ENCODE measurements at regions not wholly inside any gene's neighbourhood (a gene's known extent, or its start where the extent isn't known, plus 50 kb on each side); places are given as distances from the start of the nearest gene placed in this dataset.

DNA sequence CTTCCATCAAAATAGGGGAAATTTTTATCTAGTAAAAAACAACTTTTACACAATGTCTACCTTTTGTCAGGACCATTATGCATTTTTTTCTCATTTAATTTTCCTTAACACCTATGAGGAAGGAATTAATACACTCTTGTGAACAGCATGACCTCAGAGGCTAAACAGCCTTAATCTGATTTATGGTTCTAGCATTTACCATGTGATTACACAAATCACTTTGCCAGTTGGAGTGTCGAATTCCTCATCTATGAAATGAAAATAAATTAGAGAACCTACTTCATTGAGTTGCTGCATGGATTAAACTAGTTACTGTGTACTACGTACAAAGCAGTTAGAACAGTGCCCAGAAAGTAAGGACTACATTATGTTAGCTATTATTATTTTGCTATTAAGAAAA, 187.7 kb upstream of the MPDZ start:
- DNase-seq (ENCODE audit: low read depth): no peak
- in situ Hi-C loops (cut with HindIII; ENCODE audit: low sequenced_read_pairs): no loop called here
- H3K4me3 ChIP-seq (ENCODE audit: low read depth, low read length): no peak overlapping the region
- TF ChIP-seq, protein P1, sequence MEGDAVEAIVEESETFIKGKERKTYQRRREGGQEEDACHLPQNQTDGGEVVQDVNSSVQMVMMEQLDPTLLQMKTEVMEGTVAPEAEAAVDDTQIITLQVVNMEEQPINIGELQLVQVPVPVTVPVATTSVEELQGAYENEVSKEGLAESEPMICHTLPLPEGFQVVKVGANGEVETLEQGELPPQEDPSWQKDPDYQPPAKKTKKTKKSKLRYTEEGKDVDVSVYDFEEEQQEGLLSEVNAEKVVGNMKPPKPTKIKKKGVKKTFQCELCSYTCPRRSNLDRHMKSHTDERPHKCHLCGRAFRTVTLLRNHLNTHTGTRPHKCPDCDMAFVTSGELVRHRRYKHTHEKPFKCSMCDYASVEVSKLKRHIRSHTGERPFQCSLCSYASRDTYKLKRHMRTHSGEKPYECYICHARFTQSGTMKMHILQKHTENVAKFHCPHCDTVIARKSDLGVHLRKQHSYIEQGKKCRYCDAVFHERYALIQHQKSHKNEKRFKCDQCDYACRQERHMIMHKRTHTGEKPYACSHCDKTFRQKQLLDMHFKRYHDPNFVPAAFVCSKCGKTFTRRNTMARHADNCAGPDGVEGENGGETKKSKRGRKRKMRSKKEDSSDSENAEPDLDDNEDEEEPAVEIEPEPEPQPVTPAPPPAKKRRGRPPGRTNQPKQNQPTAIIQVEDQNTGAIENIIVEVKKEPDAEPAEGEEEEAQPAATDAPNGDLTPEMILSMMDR (IDR thresholded peaks at IDR 0.05; ENCODE audit: low read depth, low read length, missing control alignments): no peak

DNA sequence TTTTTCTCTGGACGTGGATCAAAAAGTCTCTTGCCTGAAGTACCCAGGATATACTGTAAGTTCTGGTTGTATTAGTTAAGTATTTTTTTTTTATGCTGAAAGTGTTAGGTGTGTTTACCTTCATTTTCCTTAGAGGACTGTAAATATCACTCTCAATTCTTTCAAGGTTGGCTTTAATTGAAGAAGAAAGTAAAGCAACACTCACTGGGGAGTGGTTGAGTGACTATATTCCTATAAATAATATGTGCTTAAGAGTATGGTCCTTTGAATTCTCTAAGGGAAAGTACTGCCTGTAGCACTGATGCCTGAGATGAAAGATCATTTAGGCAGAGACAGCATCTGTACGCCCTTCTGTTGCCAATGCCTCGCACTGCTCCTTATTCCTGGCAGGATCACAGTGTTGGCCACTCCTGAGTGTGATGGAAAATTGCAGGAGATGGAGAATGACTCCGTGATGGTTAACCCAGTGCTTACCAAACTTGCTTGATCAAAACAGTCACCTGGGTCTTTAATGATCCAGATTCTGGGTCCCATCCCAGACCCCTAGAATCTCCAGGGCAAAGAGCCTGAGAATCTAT, 182.0 kb upstream of the MPDZ start:
- no peak overlapping the region for H3K4me3 ChIP-seq (ENCODE audit: low read depth, low read length)
- TF ChIP-seq, protein P1 (IDR thresholded peaks at IDR 0.05; ENCODE audit: low read depth, low read length, missing control alignments): no peak
- no peak for DNase-seq (ENCODE audit: low read depth)
- in situ Hi-C loops (cut with HindIII; ENCODE audit: low sequenced_read_pairs): no loop called here

DNA sequence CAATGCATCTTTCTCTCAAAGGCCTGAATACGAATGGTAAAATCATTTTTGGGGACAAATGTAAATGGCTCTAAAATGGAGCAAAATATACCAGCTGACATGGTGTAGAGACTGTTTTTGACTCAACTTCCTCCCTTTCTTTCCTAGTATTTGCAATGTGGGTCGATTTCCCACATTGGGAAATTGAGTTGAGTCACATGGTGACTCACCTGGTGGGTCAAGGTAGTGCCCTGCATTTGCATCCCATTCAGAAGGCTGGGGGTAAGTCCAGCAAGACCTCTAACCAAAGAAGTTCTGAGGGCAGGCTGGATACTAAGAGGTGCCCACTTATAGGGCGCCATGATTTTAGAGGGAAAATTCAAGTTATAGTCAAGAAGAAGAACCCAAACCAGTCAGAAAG, 179.6 kb upstream of the MPDZ start:
- TF ChIP-seq, protein P1 (IDR thresholded peaks at IDR 0.05; ENCODE audit: low read depth, low read length, missing control alignments): no peak
- no peak for DNase-seq (ENCODE audit: low read depth)
- H3K4me3 ChIP-seq (ENCODE audit: low read depth, low read length): no peak overlapping the region
- in situ Hi-C loops (cut with HindIII; ENCODE audit: low sequenced_read_pairs): no loop called here

DNA sequence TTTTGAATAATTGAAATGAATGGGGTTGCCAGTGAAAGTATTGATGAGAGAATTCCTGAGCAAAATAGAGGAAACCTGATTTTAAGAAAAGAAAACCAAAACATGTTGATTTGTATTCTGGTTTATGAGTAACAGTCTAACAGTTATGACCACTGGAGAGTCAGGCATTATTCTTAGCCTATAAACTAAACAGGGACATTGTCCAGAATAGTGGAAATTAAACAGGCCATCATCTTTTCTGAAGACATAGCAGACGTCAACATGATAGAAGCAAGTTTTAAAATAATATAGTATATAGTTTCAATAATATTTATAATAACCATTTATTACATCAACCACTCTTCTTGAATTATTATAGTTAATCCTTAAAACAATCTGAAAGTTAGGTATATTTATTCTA, 178.3 kb upstream of the MPDZ start:
- no peak for DNase-seq (ENCODE audit: low read depth)
- no peak overlapping the region for H3K4me3 ChIP-seq (ENCODE audit: low read depth, low read length)
- TF ChIP-seq, protein P1 (IDR thresholded peaks at IDR 0.05; ENCODE audit: low read depth, low read length, missing control alignments): no peak
- in situ Hi-C loops (cut with HindIII; ENCODE audit: low sequenced_read_pairs): no loop called here

DNA sequence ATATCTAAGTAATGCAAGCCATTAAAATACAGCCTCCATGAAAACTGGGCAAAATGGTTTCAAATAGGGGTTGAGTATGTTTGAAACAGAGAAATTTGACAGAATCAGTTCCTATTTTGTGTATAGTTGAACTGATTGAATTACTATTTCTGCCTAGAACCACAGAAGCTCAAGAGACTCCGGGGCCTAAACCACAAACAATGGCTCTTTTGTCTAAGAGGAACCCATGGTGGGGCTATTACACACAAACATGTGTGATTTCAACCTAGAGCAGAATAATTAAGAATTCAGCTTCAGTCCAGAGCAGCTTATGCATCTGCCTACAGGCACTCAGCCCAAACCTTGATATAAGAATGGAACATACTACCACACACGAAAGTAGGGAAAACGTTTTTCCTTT, 171.2 kb upstream of the MPDZ start:
- TF ChIP-seq, protein P1 (IDR thresholded peaks at IDR 0.05; ENCODE audit: low read depth, low read length, missing control alignments): no peak
- H3K4me3 ChIP-seq (ENCODE audit: low read depth, low read length): no peak overlapping the region
- peak; percentile 68 for DNase-seq (ENCODE audit: low read depth)
- in situ Hi-C loops (cut with HindIII; ENCODE audit: low sequenced_read_pairs): no loop called here

DNA sequence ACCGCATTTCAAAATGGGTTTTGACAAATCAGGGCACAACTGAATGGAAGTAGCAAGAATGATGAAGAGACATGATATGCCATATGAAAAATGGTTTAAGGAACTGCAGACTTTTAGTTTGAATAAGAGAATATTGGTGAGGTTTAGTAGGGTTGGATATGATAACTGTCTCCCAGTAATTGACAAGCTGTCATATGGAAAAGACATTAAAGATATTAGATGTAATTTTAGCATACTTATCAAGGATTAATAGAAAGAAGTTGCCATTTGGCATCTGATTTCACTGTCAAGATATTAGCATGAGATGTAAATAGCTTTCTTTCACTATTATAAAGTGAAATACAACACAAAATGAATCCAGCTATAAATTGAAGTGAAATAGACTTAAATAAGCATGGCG, 169.0 kb upstream of the MPDZ start:
- no peak for DNase-seq (ENCODE audit: low read depth)
- in situ Hi-C loops (cut with HindIII; ENCODE audit: low sequenced_read_pairs): loop anchor here (25.0 kb wide), 2 partner anchors 614 to 914 kb away; no protein-coding TSS in a partner anchor
- TF ChIP-seq, protein P1 (IDR thresholded peaks at IDR 0.05; ENCODE audit: low read depth, low read length, missing control alignments): no peak
- H3K4me3 ChIP-seq (ENCODE audit: low read depth, low read length): no peak overlapping the region
